Head of caudate nucleus (tissue), 42 donors: ENCODE measurements at regions not wholly inside any gene's neighbourhood (a gene's known extent, or its start where the extent isn't known, plus 50 kb on each side); places are given as distances from the start of the nearest gene placed in this dataset.
"Not testable (repeated sequence)": the region's sequence is repeated elsewhere in the genome, so short reads cannot be mapped to it uniquely, and the experiment has no call there.

Experiments used
- DNase-seq, 42 donors: peaks; one replicate each; pipeline versions ENCODE4 v3.0.0 to v3.0.0-alpha.2; 2020 to 2021; ENCODE audit warnings: mixed read lengths in 7 of 42
- intact Hi-C: fragments of 100-400 bp; cut with DNase I; formaldehyde crosslinking; loops from one replicate; pipeline ENCODE4 v1.15.0; 2022

GRCh38 chr7:96915029-96915428 lies 90.3 kb upstream of the DLX6 start:
- intact Hi-C loops, result no loop called here
- DNase-seq, result no peak

- intact Hi-C loops, result no loop called here
- no peak for DNase-seq
Observed at GRCh38 chr7:96920064-96920463, 85.3 kb upstream of the DLX6 start.

- intact Hi-C loops, result no loop called here
- no peak for DNase-seq
Observed at GRCh38 chr7:96920713-96921112, 84.6 kb upstream of the DLX6 start.

- intact Hi-C loops, result no loop called here
Observed at GRCh38 chr7:96921231-96921630, 84.1 kb upstream of the DLX6 start.

GRCh38 chr7:96921771-96922170 lies 83.6 kb upstream of the DLX6 start:
- no peak for DNase-seq
- intact Hi-C loops, result no loop called here

More at GRCh38 chr7:96921231-96921630, 84.1 kb upstream of the DLX6 start:
- DNase-seq, result no peak

GRCh38 chr7:96923345-96923744 lies 82.0 kb upstream of the DLX6 start:
- intact Hi-C loops, DNase-seq: not testable (repeated sequence)

- intact Hi-C loops, result no loop called here
- no peak for DNase-seq
Observed at GRCh38 chr7:96927131-96927530, 78.2 kb upstream of the DLX6 start.

- no peak for DNase-seq
- intact Hi-C loops, result no loop called here
Observed at GRCh38 chr7:96928965-96929364, 76.4 kb upstream of the DLX6 start.

- intact Hi-C loops, result no loop called here
- no peak for DNase-seq
Observed at GRCh38 chr7:96931891-96932290, 73.5 kb upstream of the DLX6 start.

GRCh38 chr7:96933067-96933645 lies 72.2 kb upstream of the DLX6 start:
- intact Hi-C loops, result no loop called here
- no peak for DNase-seq

- peak in 10 of 42 donors; percentile 5 to 64 (median 20) for DNase-seq
- intact Hi-C loops, result no loop called here
Observed at GRCh38 chr7:96936621-96937020, 68.7 kb upstream of the DLX6 start.

GRCh38 chr7:96942112-96942511 lies 63.2 kb upstream of the DLX6 start:
- intact Hi-C loops, result no loop called here
- no peak for DNase-seq

GRCh38 chr7:96949766-96950165 lies 55.6 kb upstream of the DLX6 start:
- peak in 1 of 42 donors; percentile 1 for DNase-seq
- intact Hi-C loops, result no loop called here

GRCh38 chr7:96952974-96953391 lies 52.4 kb upstream of the DLX6 start:
- intact Hi-C loops, result no loop called here
- DNase-seq, result no peak

GRCh38 chr7:96953676-96954513 lies 51.5 kb upstream of the DLX6 start:
- intact Hi-C loops, result no loop called here
- DNase-seq, result no peak
